HUES48 (cell line): ENCODE measurements at regions not wholly inside any gene's neighbourhood (a gene's known extent, or its start where the extent isn't known, plus 50 kb on each side); places are given as distances from the start of the nearest gene placed in this dataset.
"Not testable (repeated sequence)": the region's sequence is repeated elsewhere in the genome, so short reads cannot be mapped to it uniquely, and the experiment has no call there.

Experiments
- H3K27ac ChIP-seq: one replicate; pipeline ENCODE4 v1.7.0; 2013; ENCODE audit warnings: low read depth, low read length, inconsistent platforms
- H3K27me3 ChIP-seq: 2 replicates; pipeline ENCODE4 v1.6.1; 2013; ENCODE audit warnings: mild to moderate bottlenecking, low read length; ENCODE audit not compliant: control insufficient read depth, insufficient read depth
- H3K36me3 ChIP-seq: 2 replicates; pipeline ENCODE4 v1.6.1; 2013; ENCODE audit warnings: low read length; ENCODE audit not compliant: control insufficient read depth, insufficient read depth
- H3K4me1 ChIP-seq: 2 replicates; pipeline ENCODE4 v1.6.1; 2013; ENCODE audit warnings: mild to moderate bottlenecking, low read length; ENCODE audit not compliant: control insufficient read depth, insufficient read depth
- H3K4me3 ChIP-seq: 2 replicates; pipeline ENCODE4 v1.5.1; 2013; ENCODE audit warnings: mild to moderate bottlenecking, low read depth, low read length
- H3K9ac ChIP-seq: 2 replicates; pipeline ENCODE4 v1.6.1; 2013; ENCODE audit warnings: mild to moderate bottlenecking, low read depth, low read length, moderate library complexity
- H3K9me3 ChIP-seq: 2 replicates; pipeline ENCODE4 v1.6.1; 2013; ENCODE audit warnings: low read length; ENCODE audit not compliant: control insufficient read depth, insufficient read depth

GRCh38 chr22:45082795-45083194, 73.0 kb upstream of the PHF21B start:
- Histone ChIP-seq H3K9me3 (no peaks in the 10 kb centered on the region), H3K27me3 (no peaks in the 10 kb centered on the region), H3K4me1 (no peaks in the 10 kb centered on the region; the same call in 1 of the 2 replicates), H3K27ac (no peak overlapping the region), H3K36me3 (no peaks in the 10 kb centered on the region), H3K4me3 (no peak overlapping the region), H3K9ac (no peak overlapping the region)

GRCh38 chr22:45083659-45084305, 74.0 kb upstream of the PHF21B start:
- Histone ChIP-seq H3K27ac (no peak overlapping the region), H3K27me3 (no peaks in the 10 kb centered on the region), H3K4me3 (no peak overlapping the region), H3K9ac (no peak overlapping the region), H3K36me3 (no peaks in the 10 kb centered on the region), H3K4me1 (no peaks in the 10 kb centered on the region; the same call in 1 of the 2 replicates), H3K9me3 (no peaks in the 10 kb centered on the region)

- Histone ChIP-seq H3K4me3 (no peak overlapping the region), H3K9ac (no peak overlapping the region), H3K36me3 (no peaks in the 10 kb centered on the region), H3K27ac (no peak overlapping the region), H3K9me3 (no peaks in the 10 kb centered on the region), H3K4me1 (no peaks in the 10 kb centered on the region; the same call in 1 of the 2 replicates), H3K27me3 (no peaks in the 10 kb centered on the region)
These were observed 74.7 kb upstream of the PHF21B start for GRCh38 chr22:45084400-45084920.

GRCh38 chr22:45087802-45088201, 75.9 kb upstream of the NUP50 start:
- Histone ChIP-seq H3K9ac (no peak overlapping the region), H3K9me3 (no peaks in the 10 kb centered on the region), H3K4me3 (no peak overlapping the region), H3K36me3 (no peaks in the 10 kb centered on the region), H3K27me3 (no peaks in the 10 kb centered on the region), H3K27ac (no peak overlapping the region), H3K4me1 (0 out of 2 replicates have a peak, but pooled peaks cover 2% of the 10 kb centered on the region)

- H3K9me3 ChIP-seq = no peaks in the 10 kb centered on the region
- H3K27ac ChIP-seq = no peak overlapping the region
- H3K9ac ChIP-seq = no peak overlapping the region
- 0 out of 2 replicates have a peak, but pooled peaks cover 2% of the 10 kb centered on the region for H3K4me1 ChIP-seq
- no peaks in the 10 kb centered on the region for H3K36me3 ChIP-seq
- no peak overlapping the region for H3K4me3 ChIP-seq
- H3K27me3 ChIP-seq = no peaks in the 10 kb centered on the region
These were observed 75.1 kb upstream of the NUP50 start for GRCh38 chr22:45088576-45088975.

- no peaks in the 10 kb centered on the region for H3K27me3 ChIP-seq
These were observed 73.2 kb upstream of the NUP50 start for GRCh38 chr22:45090497-45090910.

GRCh38 chr22:45091254-45091854, 72.4 kb upstream of the NUP50 start:
- no peaks in the 10 kb centered on the region for H3K36me3 ChIP-seq
- 0 out of 2 replicates have a peak, but pooled peaks cover 2% of the 10 kb centered on the region for H3K4me1 ChIP-seq
- no peaks in the 10 kb centered on the region for H3K9me3 ChIP-seq
- no peak overlapping the region for H3K4me3 ChIP-seq
- H3K27ac ChIP-seq = no peak overlapping the region
- H3K9ac ChIP-seq = no peak overlapping the region
- H3K27me3 ChIP-seq = no peaks in the 10 kb centered on the region

More at GRCh38 chr22:45090497-45090910, 73.2 kb upstream of the NUP50 start:
- no peak overlapping the region for H3K27ac ChIP-seq
- H3K36me3 ChIP-seq = no peaks in the 10 kb centered on the region
- H3K9me3 ChIP-seq = no peaks in the 10 kb centered on the region
- H3K4me1 ChIP-seq = 0 out of 2 replicates have a peak, but pooled peaks cover 2% of the 10 kb centered on the region
- H3K4me3 ChIP-seq = no peak overlapping the region
- no peak overlapping the region for H3K9ac ChIP-seq

- not testable (repeated sequence) for H3K9me3 ChIP-seq, H3K9ac ChIP-seq, H3K4me3 ChIP-seq, H3K27me3 ChIP-seq, H3K4me1 ChIP-seq, H3K36me3 ChIP-seq, H3K27ac ChIP-seq
These were observed 71.8 kb upstream of the NUP50 start for GRCh38 chr22:45091875-45092274.

- Histone ChIP-seq H3K27ac (no peak overlapping the region), H3K4me3 (no peak overlapping the region), H3K27me3 (no peaks in the 10 kb centered on the region), H3K9me3 (no peaks in the 10 kb centered on the region), H3K36me3 (no peaks in the 10 kb centered on the region), H3K4me1 (0 out of 2 replicates have a peak, but pooled peaks cover 2% of the 10 kb centered on the region), H3K9ac (no peak overlapping the region)
These were observed 71.1 kb upstream of the NUP50 start for GRCh38 chr22:45092644-45093043.

GRCh38 chr22:45093609-45094008, 70.1 kb upstream of the NUP50 start:
- Histone ChIP-seq H3K9me3 (no peaks in the 10 kb centered on the region), H3K36me3 (no peaks in the 10 kb centered on the region), H3K27me3 (no peaks in the 10 kb centered on the region)

GRCh38 chr22:45094081-45094720, 69.5 kb upstream of the NUP50 start:
- no peaks in the 10 kb centered on the region for H3K36me3 ChIP-seq
- no peak overlapping the region for H3K27ac ChIP-seq
- H3K27me3 ChIP-seq = no peaks in the 10 kb centered on the region
- no peaks in the 10 kb centered on the region for H3K9me3 ChIP-seq
- H3K9ac ChIP-seq = no peak overlapping the region
- no peak overlapping the region for H3K4me3 ChIP-seq
- 0 out of 2 replicates have a peak, but pooled peaks cover 2% of the 10 kb centered on the region for H3K4me1 ChIP-seq

More at GRCh38 chr22:45093609-45094008, 70.1 kb upstream of the NUP50 start:
- Histone ChIP-seq H3K4me3 (no peak overlapping the region), H3K9ac (no peak overlapping the region), H3K27ac (no peak overlapping the region), H3K4me1 (0 out of 2 replicates have a peak, but pooled peaks cover 2% of the 10 kb centered on the region)
